ENCODE measurements at regions not wholly inside any gene's neighbourhood (a gene's known extent, or its start where the extent isn't known, plus 50 kb on each side); places are given as distances from the start of the nearest gene placed in this dataset.

- TF ChIP-seq CTCF (IDR thresholded peaks at IDR 0.05) (no peak), POLR2A (IDR thresholded peaks at IDR 0.05) (no peak)
Measured at GRCh38 chr7:125648543-125648942, 718.9 kb upstream of the POT1 start.

Measured in adrenal gland (tissue), 5 donors.